ENCODE measurements at regions not wholly inside any gene's neighbourhood (a gene's known extent, or its start where the extent isn't known, plus 50 kb on each side); places are given as distances from the start of the nearest gene placed in this dataset.

DNA sequence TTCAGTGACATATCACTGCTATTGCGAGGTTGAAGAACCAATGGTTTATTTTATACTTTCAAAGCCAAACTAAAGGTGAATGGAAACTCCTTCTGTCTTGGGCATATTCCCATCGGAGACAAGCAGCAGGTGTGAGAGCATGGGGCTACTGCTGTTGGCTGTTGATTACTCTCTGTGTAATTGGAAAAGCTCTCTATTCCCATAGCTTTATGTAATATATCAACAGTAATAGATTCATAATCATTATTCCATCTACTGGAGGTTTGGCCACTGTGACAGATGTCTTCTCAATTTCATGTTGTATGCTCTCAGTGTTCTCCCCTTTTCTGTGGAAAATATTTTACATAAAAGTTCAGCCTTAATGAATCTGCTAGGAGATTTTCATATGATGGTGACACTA lies 352.0 kb downstream of the BTG1 start:
- H3K36me3 ChIP-seq: no peaks in the 10 kb centered on the region
- DNase-seq: no peak
- TF ChIP-seq, protein P1, sequence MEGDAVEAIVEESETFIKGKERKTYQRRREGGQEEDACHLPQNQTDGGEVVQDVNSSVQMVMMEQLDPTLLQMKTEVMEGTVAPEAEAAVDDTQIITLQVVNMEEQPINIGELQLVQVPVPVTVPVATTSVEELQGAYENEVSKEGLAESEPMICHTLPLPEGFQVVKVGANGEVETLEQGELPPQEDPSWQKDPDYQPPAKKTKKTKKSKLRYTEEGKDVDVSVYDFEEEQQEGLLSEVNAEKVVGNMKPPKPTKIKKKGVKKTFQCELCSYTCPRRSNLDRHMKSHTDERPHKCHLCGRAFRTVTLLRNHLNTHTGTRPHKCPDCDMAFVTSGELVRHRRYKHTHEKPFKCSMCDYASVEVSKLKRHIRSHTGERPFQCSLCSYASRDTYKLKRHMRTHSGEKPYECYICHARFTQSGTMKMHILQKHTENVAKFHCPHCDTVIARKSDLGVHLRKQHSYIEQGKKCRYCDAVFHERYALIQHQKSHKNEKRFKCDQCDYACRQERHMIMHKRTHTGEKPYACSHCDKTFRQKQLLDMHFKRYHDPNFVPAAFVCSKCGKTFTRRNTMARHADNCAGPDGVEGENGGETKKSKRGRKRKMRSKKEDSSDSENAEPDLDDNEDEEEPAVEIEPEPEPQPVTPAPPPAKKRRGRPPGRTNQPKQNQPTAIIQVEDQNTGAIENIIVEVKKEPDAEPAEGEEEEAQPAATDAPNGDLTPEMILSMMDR (IDR thresholded peaks at IDR 0.05; ENCODE audit: borderline replicate concordance): no peak
- no peaks in the 10 kb centered on the region for H3K27me3 ChIP-seq (ENCODE audit: low read depth)
- H3K4me3 ChIP-seq: no peak overlapping the region
- H3K4me1 ChIP-seq: no peaks in the 10 kb centered on the region
- no peak overlapping the region for H3K27ac ChIP-seq (replicated peaks)
- no peaks in the 10 kb centered on the region for H3K9me3 ChIP-seq (replicated peaks)
- intact Hi-C loops (cut with micrococcal nuclease): no loop called here

DNA sequence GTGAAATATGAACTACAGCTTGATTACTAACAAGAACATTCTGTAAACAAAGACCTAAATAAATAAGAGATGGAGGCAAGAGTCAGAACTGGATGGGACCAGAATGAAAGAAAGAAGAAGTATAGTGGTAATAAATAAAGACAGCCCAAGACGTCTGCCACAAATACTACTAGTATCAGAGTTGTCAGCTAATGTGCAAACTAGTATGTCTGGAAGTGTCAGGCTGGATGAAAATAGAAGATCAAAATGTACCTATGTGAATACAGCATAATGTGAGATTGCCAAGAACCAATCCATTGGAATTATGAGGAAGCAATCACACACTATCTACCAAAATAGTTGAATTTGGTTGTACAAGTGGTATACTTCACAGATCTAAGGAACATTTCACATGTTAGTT lies 353.0 kb downstream of the BTG1 start:
- Histone ChIP-seq H3K4me1 (no peaks in the 10 kb centered on the region), H3K4me3 (no peak overlapping the region), H3K27ac (replicated peaks) (no peak overlapping the region), H3K36me3 (no peaks in the 10 kb centered on the region), H3K9me3 (replicated peaks) (no peaks in the 10 kb centered on the region), H3K27me3 (ENCODE audit: low read depth) (no peaks in the 10 kb centered on the region)
- DNase-seq: no peak
- intact Hi-C loops (cut with micrococcal nuclease): no loop called here
- TF ChIP-seq, protein P1 (IDR thresholded peaks at IDR 0.05; ENCODE audit: borderline replicate concordance): no peak

DNA sequence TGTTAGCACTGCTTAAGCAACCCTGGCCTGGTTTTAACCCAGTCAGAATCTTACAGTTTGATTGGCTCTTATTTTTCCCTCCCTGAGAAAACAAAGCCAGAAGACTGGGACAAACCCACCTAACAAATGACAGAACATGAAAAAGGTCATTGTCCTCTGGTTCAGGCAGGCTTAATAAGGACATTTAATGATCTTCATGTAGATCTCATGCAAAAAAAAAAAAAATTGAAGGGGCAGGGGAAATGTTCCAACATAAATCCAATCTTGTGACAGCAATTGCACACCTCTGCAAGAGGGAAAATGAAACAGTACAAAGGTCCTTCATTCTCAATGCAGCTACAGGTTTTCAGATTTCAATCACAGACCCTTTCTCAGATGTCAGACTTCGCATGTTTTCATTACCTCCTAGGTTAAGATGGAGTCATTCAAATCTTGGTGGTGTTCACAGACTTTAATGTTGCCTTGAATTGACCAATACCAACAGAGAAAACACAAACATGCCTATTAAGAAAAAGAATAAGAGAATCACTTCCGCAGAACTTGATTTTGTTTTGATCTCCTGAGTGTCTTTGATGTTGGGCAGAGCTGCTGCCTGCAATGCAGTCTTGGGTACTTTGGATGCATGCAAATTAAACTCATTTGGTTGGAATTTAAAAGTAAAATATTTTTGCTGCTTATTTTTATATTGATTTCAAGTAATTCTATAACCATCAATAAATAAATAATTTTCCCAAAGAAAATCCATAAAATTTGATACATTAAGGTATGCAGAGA lies 359.0 kb downstream of the BTG1 start:
- no peak for DNase-seq
- TF ChIP-seq, protein P1 (IDR thresholded peaks at IDR 0.05; ENCODE audit: borderline replicate concordance): no peak
- Histone ChIP-seq H3K9me3 (replicated peaks) (no peaks in the 10 kb centered on the region), H3K36me3 (no peaks in the 10 kb centered on the region), H3K4me1 (no peaks in the 10 kb centered on the region), H3K4me3 (no peak overlapping the region), H3K27ac (replicated peaks) (no peak overlapping the region), H3K27me3 (ENCODE audit: low read depth) (no peaks in the 10 kb centered on the region)
- intact Hi-C loops (cut with micrococcal nuclease): no loop called here

DNA sequence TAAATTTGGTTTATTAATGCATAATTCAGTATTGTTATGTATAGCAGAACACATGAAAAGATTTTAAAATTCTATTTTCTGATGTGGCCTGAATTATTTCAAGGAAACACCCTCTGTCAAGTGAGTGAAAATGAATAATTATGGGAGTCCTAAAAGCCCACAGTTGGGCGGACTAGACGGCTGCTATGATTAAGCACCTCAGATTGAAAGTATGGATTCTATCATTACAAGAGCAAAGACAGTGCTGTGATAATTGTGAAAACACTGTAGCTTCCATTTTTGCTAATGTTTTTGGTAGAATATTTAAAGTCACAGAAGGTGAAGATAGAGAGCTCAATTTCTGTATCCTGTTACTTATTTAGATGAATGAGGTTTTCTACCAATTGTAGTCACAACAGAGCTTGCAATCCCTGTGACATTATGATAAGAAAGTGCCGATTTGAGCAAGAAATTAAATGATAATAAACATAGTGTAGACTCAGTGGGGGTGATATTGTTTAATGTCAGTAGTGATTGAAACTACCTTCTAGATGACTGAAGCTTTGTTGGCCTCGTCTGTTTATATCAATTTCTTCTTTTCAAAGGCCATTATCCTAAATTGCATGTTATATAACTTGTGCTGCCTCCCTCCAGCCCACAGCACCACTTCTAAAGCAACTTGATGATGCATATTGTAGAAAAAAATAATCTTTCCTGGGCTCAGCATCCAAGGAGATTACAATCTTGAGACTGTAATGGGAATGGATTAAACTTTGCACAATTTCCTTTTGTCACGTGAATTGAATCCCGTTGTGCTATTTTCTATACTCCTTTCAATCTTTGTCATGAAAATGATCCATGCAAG lies 359.8 kb downstream of the BTG1 start:
- Histone ChIP-seq H3K4me1 (no peaks in the 10 kb centered on the region), H3K9me3 (replicated peaks) (no peaks in the 10 kb centered on the region), H3K4me3 (no peak overlapping the region), H3K27ac (replicated peaks) (no peak overlapping the region), H3K27me3 (ENCODE audit: low read depth) (no peaks in the 10 kb centered on the region), H3K36me3 (no peaks in the 10 kb centered on the region)
- intact Hi-C loops (cut with micrococcal nuclease): no loop called here
- TF ChIP-seq, protein P1 (IDR thresholded peaks at IDR 0.05; ENCODE audit: borderline replicate concordance): no peak
- no peak for DNase-seq

DNA sequence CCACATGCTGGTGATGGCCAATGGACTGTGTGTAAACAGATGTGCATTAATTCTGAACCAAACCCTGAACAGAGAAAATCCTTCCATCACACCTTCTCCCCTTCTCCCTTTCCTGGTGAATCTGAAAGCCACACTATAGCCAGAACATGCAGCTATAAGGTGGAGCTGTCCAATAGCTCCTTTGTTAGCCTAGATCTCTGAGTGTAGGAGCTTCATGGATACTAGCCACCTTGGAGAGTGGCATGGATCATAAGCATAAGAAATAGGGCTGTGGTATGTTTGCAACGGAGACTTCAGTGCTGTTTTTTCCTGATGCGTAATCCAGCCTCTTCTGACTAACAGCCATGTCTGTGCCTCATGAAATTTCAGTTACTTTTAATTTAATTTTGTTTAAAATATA lies 364.5 kb downstream of the BTG1 start:
- no peak overlapping the region for H3K4me3 ChIP-seq
- TF ChIP-seq, protein P1 (IDR thresholded peaks at IDR 0.05; ENCODE audit: borderline replicate concordance): no peak
- intact Hi-C loops (cut with micrococcal nuclease): no loop called here
- no peaks in the 10 kb centered on the region for H3K27me3 ChIP-seq (ENCODE audit: low read depth)
- peaks cover 11% of the 10 kb centered on the region for H3K4me1 ChIP-seq
- no peak for DNase-seq
- no peaks in the 10 kb centered on the region for H3K9me3 ChIP-seq (replicated peaks)
- no peak overlapping the region for H3K27ac ChIP-seq (replicated peaks)
- H3K36me3 ChIP-seq: no peaks in the 10 kb centered on the region

Measured in left ventricle myocardium inferior (tissue), 1 donor.